Esophagus squamous epithelium (tissue), 4 donors: ENCODE measurements at regions not wholly inside any gene's neighbourhood (a gene's known extent, or its start where the extent isn't known, plus 50 kb on each side); places are given as distances from the start of the nearest gene placed in this dataset.

Experiments
- CTCF ChIP-seq, 6 experiments: fragments of 450-650 bp in 4 of 6; fragments of 200-600 bp in 2 of 6; sonication (generic) in 2 of 6; IDR thresholded peaks; one replicate each; pipeline ENCODE4 v1.5.1; 2016 to 2019; ENCODE audit warnings: antibody characterized with exemption in 6 of 6, mild to moderate bottlenecking in 4 of 6, moderate library complexity in 4 of 6
- POLR2A ChIP-seq, 4 donors: fragments of 450-650 bp; IDR thresholded peaks; one replicate each; pipeline ENCODE4 v1.6.1; 2017; ENCODE audit warnings: antibody characterized with exemption in 4 of 4, mild to moderate bottlenecking in 4 of 4, moderate library complexity in 3 of 4

DNA sequence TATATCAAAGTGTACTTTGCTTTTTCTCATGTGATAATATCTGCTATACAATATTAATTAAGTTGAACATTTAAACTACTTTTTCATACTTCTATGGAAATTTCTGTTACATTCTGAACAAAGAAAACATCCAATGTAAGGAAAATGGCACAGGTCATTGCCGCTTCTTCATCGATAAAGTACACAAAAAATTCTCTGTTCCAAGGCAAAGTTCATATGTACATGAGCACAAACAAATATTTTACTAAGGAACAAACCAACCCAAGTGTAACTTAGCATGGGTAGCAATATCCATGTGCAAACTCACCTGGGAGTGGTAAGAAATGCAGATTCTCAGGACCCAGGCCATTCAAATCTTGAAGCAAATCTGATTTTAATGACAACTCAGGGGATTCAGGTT lies 139.8 kb downstream of the TMEM161B start:
- no peak for TF ChIP-seq CTCF (IDR thresholded peaks at IDR 0.05)
- TF ChIP-seq POLR2A (IDR thresholded peaks at IDR 0.05) = no peak
